Stromal cell of bone marrow (primary cell): ENCODE measurements at regions not wholly inside any gene's neighbourhood (a gene's known extent, or its start where the extent isn't known, plus 50 kb on each side); places are given as distances from the start of the nearest gene placed in this dataset.
A peak's percentile ranks its signal among the peaks of the same experiment; 100 is the strongest.

Source experiments
- DNase-seq: peaks from one replicate; pipeline ENCODE4 v3.0.0-alpha.2; 2012; ENCODE audit warnings: low read depth

- no peak for DNase-seq
Observed at GRCh38 chrX:76228499-76228898, 55.6 kb downstream of the PBDC1 start.

- no peak for DNase-seq
Observed at GRCh38 chrX:76248901-76249300, 76.0 kb downstream of the PBDC1 start.

GRCh38 chrX:76253432-76253831 lies 80.6 kb downstream of the PBDC1 start:
- peak; percentile 9 for DNase-seq

- DNase-seq: peak; percentile 22
Observed at GRCh38 chrX:76279007-76279406, 106.1 kb downstream of the PBDC1 start.
